ENCODE measurements at regions not wholly inside any gene's neighbourhood (a gene's known extent, or its start where the extent isn't known, plus 50 kb on each side); places are given as distances from the start of the nearest gene placed in this dataset.

- TF ChIP-seq CTCF (IDR thresholded peaks at IDR 0.05) (no peak), POLR2A (IDR thresholded peaks at IDR 0.05) (no peak)
These were observed 135.5 kb upstream of the BANK1 start for GRCh38 chr4:101655005-101655404.

Measured in testis (tissue), 2 donors.